H9 (cell line): ENCODE measurements at regions not wholly inside any gene's neighbourhood (a gene's known extent, or its start where the extent isn't known, plus 50 kb on each side); places are given as distances from the start of the nearest gene placed in this dataset.

Experiments
- DNase-seq: peaks from one replicate; pipeline ENCODE4 v3.0.0-alpha.2; 2017
- H2AFZ ChIP-seq: one replicate; pipeline ENCODE4 v1.6.1; 2013; ENCODE audit warnings: mild to moderate bottlenecking, low read length, control low read depth, moderate library complexity
- H2AK5ac ChIP-seq: 2 replicates; pipeline ENCODE4 v1.6.1; 2013; ENCODE audit warnings: low read length, control low read depth, mixed read lengths; ENCODE audit not compliant: insufficient read length
- H2BK120ac ChIP-seq: one replicate; pipeline ENCODE4 v1.6.1; 2013; ENCODE audit warnings: low read depth, mild to moderate bottlenecking, low read length, control low read depth, inconsistent platforms; ENCODE audit not compliant: poor library complexity, severe bottlenecking
- H2BK12ac ChIP-seq: 2 replicates; pipeline ENCODE4 v1.6.1; 2013; ENCODE audit warnings: low read length, control low read depth, mixed read lengths, low read depth; ENCODE audit not compliant: insufficient read length
- H2BK15ac ChIP-seq: 2 replicates; pipeline ENCODE4 v1.6.1; 2013; ENCODE audit warnings: low read depth, low read length, control low read depth
- H2BK20ac ChIP-seq: one replicate; pipeline ENCODE4 v1.6.1; 2013; ENCODE audit warnings: low read depth, mild to moderate bottlenecking, low read length, control low read depth, inconsistent platforms; ENCODE audit not compliant: poor library complexity, severe bottlenecking
- H2BK5ac ChIP-seq: 2 replicates; pipeline ENCODE4 v1.6.1; 2013; ENCODE audit warnings: low read length, control low read depth, mixed read lengths; ENCODE audit not compliant: insufficient read length
- H3K14ac ChIP-seq: 2 replicates; pipeline ENCODE4 v1.6.1; 2013; ENCODE audit warnings: low read length, control low read depth; ENCODE audit not compliant: insufficient read depth
- H3K18ac ChIP-seq: 2 replicates; pipeline ENCODE4 v1.6.1; 2013; ENCODE audit warnings: low read depth, mild to moderate bottlenecking, mixed read lengths, low read length, control low read depth; ENCODE audit not compliant: insufficient read length
- H3K23ac ChIP-seq: 2 replicates; pipeline ENCODE4 v1.6.1; 2013; ENCODE audit warnings: low read length, control low read depth, mixed read lengths, low read depth; ENCODE audit not compliant: insufficient read length
- H3K23me2 ChIP-seq: 2 replicates; pipeline ENCODE4 v1.6.1; 2013; ENCODE audit warnings: low read depth, mild to moderate bottlenecking, mixed read lengths, low read length, control low read depth; ENCODE audit not compliant: insufficient read length, poor library complexity, severe bottlenecking
- H3K27ac ChIP-seq: 2 replicates; pipeline ENCODE4 v1.5.1; 2013; ENCODE audit warnings: low read length, control low read depth, mixed read lengths, low read depth; ENCODE audit not compliant: insufficient read length
- H3K27me3 ChIP-seq: 2 replicates; pipeline ENCODE4 v1.6.1; 2013; ENCODE audit warnings: low read length, control low read depth, inconsistent platforms; ENCODE audit not compliant: insufficient read depth
- H3K4ac ChIP-seq: 2 replicates; pipeline ENCODE4 v1.6.1; 2013; ENCODE audit warnings: low read depth, mild to moderate bottlenecking, control low read depth, inconsistent platforms, low read length, moderate library complexity
- H3K4me1 ChIP-seq: 2 replicates; pipeline ENCODE4 v1.6.1; 2013; ENCODE audit warnings: low read length, control low read depth, inconsistent platforms; ENCODE audit not compliant: insufficient read depth
- H3K4me2 ChIP-seq: 2 replicates; pipeline ENCODE4 v1.6.1; 2013; ENCODE audit warnings: low read length, control low read depth, mixed read lengths; ENCODE audit not compliant: insufficient read length, insufficient read depth
- H3K56ac ChIP-seq: 2 replicates; pipeline ENCODE4 v1.6.1; 2013; ENCODE audit warnings: low read depth, mild to moderate bottlenecking, mixed read lengths, low read length, control low read depth; ENCODE audit not compliant: insufficient read length
- H3K79me1 ChIP-seq: 2 replicates; pipeline ENCODE4 v1.6.1; 2013; ENCODE audit warnings: low read depth, mild to moderate bottlenecking, moderate library complexity, low read length, control low read depth, inconsistent platforms; ENCODE audit not compliant: insufficient read depth, poor library complexity, severe bottlenecking
- H3K79me2 ChIP-seq: 2 replicates; pipeline ENCODE4 v1.6.1; 2013; ENCODE audit warnings: low read length, control low read depth, inconsistent platforms; ENCODE audit not compliant: insufficient read depth
- H3K9ac ChIP-seq: 2 replicates; pipeline ENCODE4 v1.6.1; 2013; ENCODE audit warnings: low read length, control low read depth, mixed read lengths; ENCODE audit not compliant: insufficient read length; ENCODE audit errors: extremely low read depth
- H3K9me3 ChIP-seq: one replicate; pipeline ENCODE4 v1.6.1; 2013; ENCODE audit warnings: low read depth, low read length, inconsistent platforms; ENCODE audit not compliant: control insufficient read depth
- H3T11ph ChIP-seq: one replicate; pipeline ENCODE4 v1.6.1; 2013; ENCODE audit warnings: mild to moderate bottlenecking, low read length, control low read depth, inconsistent platforms
- H4K20me1 ChIP-seq: one replicate; pipeline ENCODE4 v1.6.1; 2013; ENCODE audit not compliant: control insufficient read depth, insufficient read length, insufficient read depth
- H4K5ac ChIP-seq: 2 replicates; pipeline ENCODE4 v1.6.1; 2013; ENCODE audit warnings: low read depth, mild to moderate bottlenecking, mixed read lengths, low read length, control low read depth; ENCODE audit not compliant: insufficient read length
- H4K8ac ChIP-seq: replicated peaks from 2 replicates; pipeline ENCODE4 v1.6.1; 2013; ENCODE audit warnings: low read length, control low read depth, mixed read lengths, low read depth; ENCODE audit not compliant: insufficient read length
- H4K91ac ChIP-seq: 2 replicates; pipeline ENCODE4 v1.6.1; 2013; ENCODE audit warnings: low read depth, mild to moderate bottlenecking, moderate library complexity, mixed read lengths, low read length, control low read depth; ENCODE audit not compliant: insufficient read length
- H3K27ac Mint-ChIP-seq, 3 experiments: 2 replicates in 2 of 3; 3 replicates in 1 of 3; pipeline ENCODE4 v1.8.0; 2020 to 2021; ENCODE audit warnings: mixed read lengths in 3 of 3, mild to moderate bottlenecking in 1 of 3, moderate library complexity in 1 of 3
- H3K27me3 Mint-ChIP-seq: 2 replicates; pipeline ENCODE4 v1.8.0; 2021; ENCODE audit warnings: low read depth, mild to moderate bottlenecking, moderate library complexity, mixed read lengths
- H3K36me3 Mint-ChIP-seq, 3 experiments: 2 replicates in 2 of 3; 3 replicates in 1 of 3; pipeline ENCODE4 v1.8.0; 2020 to 2021; ENCODE audit warnings: low read depth in 3 of 3, mixed read lengths in 3 of 3; ENCODE audit not compliant: insufficient read depth in 1 of 3
- H3K4me1 Mint-ChIP-seq, 2 experiments: 2 replicates each; pipeline ENCODE4 v1.8.0; 2020; ENCODE audit warnings: mixed read lengths in 2 of 2
- H3K4me3 Mint-ChIP-seq, 2 experiments: 2 replicates in 1 of 2; 3 replicates in 1 of 2; pipeline ENCODE4 v1.8.0; 2020 to 2021; ENCODE audit warnings: mild to moderate bottlenecking in 2 of 2, mixed read lengths in 2 of 2, moderate library complexity in 1 of 2
- H3K9me3 Mint-ChIP-seq, 2 experiments: 2 replicates in 1 of 2; 3 replicates in 1 of 2; pipeline ENCODE4 v1.8.0; 2020; ENCODE audit warnings: mild to moderate bottlenecking in 2 of 2, mixed read lengths in 2 of 2, moderate library complexity in 1 of 2
- CTCF ChIP-seq: fragments of 200-600 bp; sonication (generic); conservative IDR thresholded peaks from 3 replicates; pipeline ENCODE4 v1.8.0; 2021; ENCODE audit warnings: antibody characterized with exemption, mild to moderate bottlenecking
- WGBS: extraction: QIAGEN DNeasy Blood & Tissue Kit; methylation state at CpG from one replicate; pipeline ENCODE4 v1.1.7; 2013; ENCODE audit warnings: missing lambda C conversion rate, low lambda C conversion rate, mixed read lengths; ENCODE audit not compliant: insufficient read length; ENCODE audit errors: extremely low coverage; 5-methylcytosine and 5-hydroxymethylcytosine counted together

DNA sequence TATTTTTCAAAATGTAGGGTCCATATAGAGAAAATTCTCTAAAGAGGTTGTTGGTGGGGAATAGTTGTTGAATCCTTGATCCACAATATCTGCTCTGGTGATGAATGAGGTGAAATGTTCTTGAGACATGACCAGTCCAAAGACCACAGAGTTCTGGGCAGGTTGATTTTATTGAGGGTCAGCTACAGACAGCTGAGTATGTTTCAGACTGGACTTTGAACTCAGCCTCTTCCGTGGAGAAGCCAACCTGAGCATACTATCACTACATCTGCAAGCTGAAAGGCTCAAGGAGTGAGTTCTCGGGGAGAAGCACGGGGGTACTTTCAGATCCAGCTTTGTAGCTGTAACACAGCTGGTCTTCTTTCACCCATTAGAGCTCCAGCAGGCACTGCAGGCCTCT lies 168.4 kb upstream of the NPY2R start:
- Histone ChIP-seq H2BK12ac (no peak overlapping the region), H2AK5ac (no peak overlapping the region), H3K27ac (no peak overlapping the region), H3K4me2 (no peak overlapping the region), H3K4ac (no peak overlapping the region), H3T11ph (no peak overlapping the region), H3K18ac (no peak overlapping the region), H3K23me2 (no peaks in the 10 kb centered on the region), H3K79me1 (no peaks in the 10 kb centered on the region), H3K4me1 (no peaks in the 10 kb centered on the region), H4K5ac (no peak overlapping the region), H4K8ac (no peak overlapping the region), H4K91ac (no peak overlapping the region), H3K79me2 (no peaks in the 10 kb centered on the region), H2BK5ac (no peak overlapping the region), H3K56ac (no peak overlapping the region), H2AFZ (no peak overlapping the region), H3K9ac (no peak overlapping the region), H3K14ac (no peak overlapping the region), H3K9me3 (no peaks in the 10 kb centered on the region), H4K20me1 (no peaks in the 10 kb centered on the region), H3K23ac (no peak overlapping the region), H2BK15ac (no peak overlapping the region), H3K27me3 (no peaks in the 10 kb centered on the region), H2BK120ac (no peak overlapping the region), H2BK20ac (no peak overlapping the region)
- no peak for TF ChIP-seq CTCF
- Mint-ChIP-seq H3K4me1 (no peaks in the 10 kb centered on the region), H3K27me3 (no peaks in the 10 kb centered on the region; the same call in 1 of the 2 replicates), H3K36me3 (peaks cover 0 to under 1% (median 0%) of the 10 kb centered on the region in 3 experiments; a peak in 3 of 7 replicates), H3K9me3 (no peaks in the 10 kb centered on the region; a peak in 2 of 5 replicates), H3K27ac (no peak overlapping the region), H3K4me3 (no peak overlapping the region)
- no CpG with 5 or more reads among the region's 3 CpGs for WGBS
- no peak for DNase-seq
